ENCODE measurements at regions not wholly inside any gene's neighbourhood (a gene's known extent, or its start where the extent isn't known, plus 50 kb on each side); places are given as distances from the start of the nearest gene placed in this dataset.
A peak's percentile ranks its signal among the peaks of the same experiment; 100 is the strongest.

GRCh38 chr14:71704210-71704609 lies 228.0 kb upstream of the RGS6 start:
- no peak for DNase-seq (ENCODE audit: low spot score in 2 of 2)
- no peaks in the 10 kb centered on the region for H3K27me3 Mint-ChIP-seq
- peaks cover 38% of the 10 kb centered on the region for H3K36me3 Mint-ChIP-seq
- H3K4me3 Mint-ChIP-seq: no peak overlapping the region
- no peaks in the 10 kb centered on the region for H3K4me1 Mint-ChIP-seq
- ATAC-seq (ENCODE audit: low read depth): no peak
- no peaks in the 10 kb centered on the region for H3K9me3 Mint-ChIP-seq
- H3K27ac Mint-ChIP-seq: no peak overlapping the region

- ATAC-seq (ENCODE audit: low read depth) (no peak), DNase-seq (ENCODE audit: low spot score in 2 of 2) (no peak)
- no peaks in the 10 kb centered on the region for H3K4me1 Mint-ChIP-seq
- no peaks in the 10 kb centered on the region for H3K27me3 Mint-ChIP-seq
- H3K27ac Mint-ChIP-seq: peak overlapping the region; percentile 4
- H3K36me3 Mint-ChIP-seq: peaks cover 35% of the 10 kb centered on the region
- no peaks in the 10 kb centered on the region for H3K9me3 Mint-ChIP-seq
- H3K4me3 Mint-ChIP-seq: no peak overlapping the region
Observed at GRCh38 chr14:71705460-71705859, 226.8 kb upstream of the RGS6 start.

GRCh38 chr14:71709076-71709475 lies 223.2 kb upstream of the RGS6 start:
- DNase-seq (ENCODE audit: low spot score in 2 of 2): no peak
- H3K27me3 Mint-ChIP-seq: no peaks in the 10 kb centered on the region
- H3K36me3 Mint-ChIP-seq: peaks cover 35% of the 10 kb centered on the region
- H3K9me3 Mint-ChIP-seq: no peaks in the 10 kb centered on the region
- no peaks in the 10 kb centered on the region for H3K4me1 Mint-ChIP-seq
- no peak overlapping the region for H3K4me3 Mint-ChIP-seq
- no peak overlapping the region for H3K27ac Mint-ChIP-seq
- no peak for ATAC-seq (ENCODE audit: low read depth)

- DNase-seq (ENCODE audit: low spot score in 2 of 2) (no peak), ATAC-seq (ENCODE audit: low read depth) (no peak)
- Mint-ChIP-seq H3K27me3 (no peaks in the 10 kb centered on the region), H3K4me1 (no peaks in the 10 kb centered on the region), H3K36me3 (peaks cover 38% of the 10 kb centered on the region), H3K4me3 (no peak overlapping the region), H3K27ac (no peak overlapping the region), H3K9me3 (no peaks in the 10 kb centered on the region)
Observed at GRCh38 chr14:71709987-71710386, 222.2 kb upstream of the RGS6 start.

- H3K27me3 Mint-ChIP-seq: no peaks in the 10 kb centered on the region
- ATAC-seq (ENCODE audit: low read depth) (no peak), DNase-seq (ENCODE audit: low spot score in 2 of 2) (no peak)
- H3K9me3 Mint-ChIP-seq: no peaks in the 10 kb centered on the region
- no peak overlapping the region for H3K4me3 Mint-ChIP-seq
- peaks cover 38% of the 10 kb centered on the region for H3K36me3 Mint-ChIP-seq
- peak overlapping the region; percentile 58 for H3K27ac Mint-ChIP-seq
- no peaks in the 10 kb centered on the region for H3K4me1 Mint-ChIP-seq
Observed at GRCh38 chr14:71711125-71711524, 221.1 kb upstream of the RGS6 start.

GRCh38 chr14:71711619-71712018 lies 220.6 kb upstream of the RGS6 start:
- Mint-ChIP-seq H3K9me3 (no peaks in the 10 kb centered on the region), H3K36me3 (peaks cover 40% of the 10 kb centered on the region), H3K27me3 (no peaks in the 10 kb centered on the region), H3K27ac (no peak overlapping the region), H3K4me1 (no peaks in the 10 kb centered on the region), H3K4me3 (no peak overlapping the region)
- no peak for ATAC-seq (ENCODE audit: low read depth)
- no peak for DNase-seq (ENCODE audit: low spot score in 2 of 2)

- Mint-ChIP-seq H3K9me3 (no peaks in the 10 kb centered on the region), H3K27ac (no peak overlapping the region), H3K36me3 (peaks cover 39% of the 10 kb centered on the region), H3K4me3 (no peak overlapping the region), H3K4me1 (no peaks in the 10 kb centered on the region), H3K27me3 (no peaks in the 10 kb centered on the region)
- DNase-seq (ENCODE audit: low spot score in 2 of 2) (no peak), ATAC-seq (ENCODE audit: low read depth) (no peak)
Observed at GRCh38 chr14:71712478-71712877, 219.8 kb upstream of the RGS6 start.

- Mint-ChIP-seq H3K4me1 (no peaks in the 10 kb centered on the region), H3K4me3 (no peak overlapping the region), H3K36me3 (peaks cover 40% of the 10 kb centered on the region), H3K27ac (no peak overlapping the region), H3K9me3 (no peaks in the 10 kb centered on the region), H3K27me3 (no peaks in the 10 kb centered on the region)
- DNase-seq (ENCODE audit: low spot score in 2 of 2) (no peak), ATAC-seq (ENCODE audit: low read depth) (no peak)
Observed at GRCh38 chr14:71713016-71713415, 219.2 kb upstream of the RGS6 start.

- H3K4me3 Mint-ChIP-seq: no peak overlapping the region
- no peaks in the 10 kb centered on the region for H3K9me3 Mint-ChIP-seq
- ATAC-seq (ENCODE audit: low read depth) (no peak), DNase-seq (ENCODE audit: low spot score in 2 of 2) (no peak)
- H3K4me1 Mint-ChIP-seq: no peaks in the 10 kb centered on the region
- peaks cover 42% of the 10 kb centered on the region for H3K36me3 Mint-ChIP-seq
- no peaks in the 10 kb centered on the region for H3K27me3 Mint-ChIP-seq
- no peak overlapping the region for H3K27ac Mint-ChIP-seq
Observed at GRCh38 chr14:71713451-71713850, 218.8 kb upstream of the RGS6 start.

GRCh38 chr14:71714225-71714624 lies 218.0 kb upstream of the RGS6 start:
- DNase-seq (ENCODE audit: low spot score in 2 of 2) (no peak), ATAC-seq (ENCODE audit: low read depth) (no peak)
- no peaks in the 10 kb centered on the region for H3K4me1 Mint-ChIP-seq
- no peak overlapping the region for H3K4me3 Mint-ChIP-seq
- no peaks in the 10 kb centered on the region for H3K9me3 Mint-ChIP-seq
- peaks cover 39% of the 10 kb centered on the region for H3K36me3 Mint-ChIP-seq
- no peaks in the 10 kb centered on the region for H3K27me3 Mint-ChIP-seq
- no peak overlapping the region for H3K27ac Mint-ChIP-seq

GRCh38 chr14:71716041-71716772 lies 216.0 kb upstream of the RGS6 start:
- Mint-ChIP-seq H3K9me3 (no peaks in the 10 kb centered on the region), H3K27ac (peak overlapping the region; percentile 38), H3K4me3 (no peak overlapping the region), H3K27me3 (no peaks in the 10 kb centered on the region), H3K4me1 (no peaks in the 10 kb centered on the region), H3K36me3 (peaks cover 39% of the 10 kb centered on the region)
- DNase-seq (ENCODE audit: low spot score in 2 of 2) (no peak), ATAC-seq (ENCODE audit: low read depth) (no peak)

- no peaks in the 10 kb centered on the region for H3K4me1 Mint-ChIP-seq
- H3K36me3 Mint-ChIP-seq: peaks cover 44% of the 10 kb centered on the region
- DNase-seq (ENCODE audit: low spot score in 2 of 2) (no peak), ATAC-seq (ENCODE audit: low read depth) (no peak)
- H3K9me3 Mint-ChIP-seq: no peaks in the 10 kb centered on the region
- peak overlapping the region; percentile 37 for H3K27ac Mint-ChIP-seq
- H3K4me3 Mint-ChIP-seq: no peak overlapping the region
- H3K27me3 Mint-ChIP-seq: no peaks in the 10 kb centered on the region
Observed at GRCh38 chr14:71720978-71721624, 211.1 kb upstream of the RGS6 start.

- no peak for DNase-seq (ENCODE audit: low spot score in 2 of 2)
- no peak for ATAC-seq (ENCODE audit: low read depth)
- Mint-ChIP-seq H3K36me3 (peaks cover 37% of the 10 kb centered on the region), H3K4me3 (no peak overlapping the region), H3K4me1 (no peaks in the 10 kb centered on the region), H3K27ac (no peak overlapping the region), H3K27me3 (no peaks in the 10 kb centered on the region), H3K9me3 (no peaks in the 10 kb centered on the region)
Observed at GRCh38 chr14:71721791-71722190, 210.4 kb upstream of the RGS6 start.

GRCh38 chr14:71722885-71723284 lies 209.3 kb upstream of the RGS6 start:
- DNase-seq (ENCODE audit: low spot score in 2 of 2): no peak
- no peak for ATAC-seq (ENCODE audit: low read depth)
- no peaks in the 10 kb centered on the region for H3K27me3 Mint-ChIP-seq
- no peak overlapping the region for H3K27ac Mint-ChIP-seq
- H3K36me3 Mint-ChIP-seq: peaks cover 38% of the 10 kb centered on the region
- H3K4me1 Mint-ChIP-seq: no peaks in the 10 kb centered on the region
- no peaks in the 10 kb centered on the region for H3K9me3 Mint-ChIP-seq
- no peak overlapping the region for H3K4me3 Mint-ChIP-seq
